ENCODE measurements at regions not wholly inside any gene's neighbourhood (a gene's known extent, or its start where the extent isn't known, plus 50 kb on each side); places are given as distances from the start of the nearest gene placed in this dataset.

DNA sequence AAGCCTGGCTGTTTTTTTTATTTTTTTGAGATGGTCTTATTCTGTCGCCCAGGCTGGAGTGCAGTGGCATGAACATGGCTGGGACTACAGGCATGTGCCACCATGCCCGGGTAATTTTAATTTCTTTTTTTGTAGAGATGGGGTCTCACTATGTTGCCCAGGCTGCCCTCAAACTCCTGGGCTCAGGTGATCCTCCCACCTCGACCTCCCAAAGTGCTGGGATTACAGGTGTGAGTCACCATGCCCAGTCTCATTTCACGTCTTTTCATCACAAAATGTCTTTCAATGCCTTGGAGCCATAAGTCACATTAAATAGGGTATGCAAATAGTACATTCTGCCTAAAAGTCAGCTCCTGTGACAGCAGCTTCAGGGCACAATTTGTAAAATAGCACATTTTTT is 52.8 kb downstream of the SOX2 start:
- no peaks in the 10 kb centered on the region for H3K36me3 ChIP-seq (ENCODE audit: insufficient read depth, low read length)
- no peaks in the 10 kb centered on the region for H3K4me1 ChIP-seq (ENCODE audit: control insufficient read depth, insufficient read depth, low read length)
- no peak overlapping the region for H3K4me3 ChIP-seq (ENCODE audit: low read length)
- no peak overlapping the region for H3K9ac ChIP-seq (ENCODE audit: low read depth, low read length)
- H3K27me3 ChIP-seq (ENCODE audit: control insufficient read depth, insufficient read depth, low read length) = no peaks in the 10 kb centered on the region
- no peak overlapping the region for H3K4me2 ChIP-seq (ENCODE audit: low read length)
- H3K9me3 ChIP-seq (replicated peaks; ENCODE audit: low read length) = no peaks in the 10 kb centered on the region

GRCh38 chr3:181770296-181770695 is 58.6 kb downstream of the SOX2 start:
- no peaks in the 10 kb centered on the region for H3K4me1 ChIP-seq (ENCODE audit: control insufficient read depth, insufficient read depth, low read length)
- no peaks in the 10 kb centered on the region for H3K36me3 ChIP-seq (ENCODE audit: insufficient read depth, low read length)
- no peaks in the 10 kb centered on the region for H3K9me3 ChIP-seq (replicated peaks; ENCODE audit: low read length)
- no peak overlapping the region for H3K4me2 ChIP-seq (ENCODE audit: low read length)
- H3K9ac ChIP-seq (ENCODE audit: low read depth, low read length) = no peak overlapping the region
- no peak overlapping the region for H3K4me3 ChIP-seq (ENCODE audit: low read length)
- no peaks in the 10 kb centered on the region for H3K27me3 ChIP-seq (ENCODE audit: control insufficient read depth, insufficient read depth, low read length)

GRCh38 chr3:181771120-181771519 is 59.4 kb downstream of the SOX2 start:
- Histone ChIP-seq H3K9ac (ENCODE audit: low read depth, low read length) (no peak overlapping the region), H3K4me2 (ENCODE audit: low read length) (no peak overlapping the region), H3K4me1 (ENCODE audit: control insufficient read depth, insufficient read depth, low read length) (no peaks in the 10 kb centered on the region), H3K36me3 (ENCODE audit: insufficient read depth, low read length) (no peaks in the 10 kb centered on the region), H3K9me3 (replicated peaks; ENCODE audit: low read length) (no peaks in the 10 kb centered on the region), H3K27me3 (ENCODE audit: control insufficient read depth, insufficient read depth, low read length) (no peaks in the 10 kb centered on the region), H3K4me3 (ENCODE audit: low read length) (no peak overlapping the region)

GRCh38 chr3:181772166-181772565 is 60.4 kb downstream of the SOX2 start:
- no peak overlapping the region for H3K4me3 ChIP-seq (ENCODE audit: low read length)
- H3K4me2 ChIP-seq (ENCODE audit: low read length) = no peak overlapping the region
- H3K27me3 ChIP-seq (ENCODE audit: control insufficient read depth, insufficient read depth, low read length) = no peaks in the 10 kb centered on the region
- no peak overlapping the region for H3K9ac ChIP-seq (ENCODE audit: low read depth, low read length)
- no peaks in the 10 kb centered on the region for H3K4me1 ChIP-seq (ENCODE audit: control insufficient read depth, insufficient read depth, low read length)
- no peaks in the 10 kb centered on the region for H3K9me3 ChIP-seq (replicated peaks; ENCODE audit: low read length)
- H3K36me3 ChIP-seq (ENCODE audit: insufficient read depth, low read length) = no peaks in the 10 kb centered on the region

GRCh38 chr3:181773921-181774320 is 62.2 kb downstream of the SOX2 start:
- no peak overlapping the region for H3K9ac ChIP-seq (ENCODE audit: low read depth, low read length)
- H3K4me3 ChIP-seq (ENCODE audit: low read length) = no peak overlapping the region
- H3K27me3 ChIP-seq (ENCODE audit: control insufficient read depth, insufficient read depth, low read length) = no peaks in the 10 kb centered on the region
- no peaks in the 10 kb centered on the region for H3K36me3 ChIP-seq (ENCODE audit: insufficient read depth, low read length)
- H3K4me1 ChIP-seq (ENCODE audit: control insufficient read depth, insufficient read depth, low read length) = no peaks in the 10 kb centered on the region
- no peaks in the 10 kb centered on the region for H3K9me3 ChIP-seq (replicated peaks; ENCODE audit: low read length)
- H3K4me2 ChIP-seq (ENCODE audit: low read length) = no peak overlapping the region

- Histone ChIP-seq H3K9me3 (replicated peaks; ENCODE audit: low read length) (no peaks in the 10 kb centered on the region), H3K4me1 (ENCODE audit: control insufficient read depth, insufficient read depth, low read length) (peaks cover 10% of the 10 kb centered on the region), H3K4me2 (ENCODE audit: low read length) (peak overlapping the region; percentile 43), H3K4me3 (ENCODE audit: low read length) (peak overlapping the region; percentile 4), H3K36me3 (ENCODE audit: insufficient read depth, low read length) (no peaks in the 10 kb centered on the region), H3K9ac (ENCODE audit: low read depth, low read length) (peak overlapping the region; percentile 17), H3K27me3 (ENCODE audit: control insufficient read depth, insufficient read depth, low read length) (no peaks in the 10 kb centered on the region)
Observed at GRCh38 chr3:181782306-181782954, 70.7 kb downstream of the SOX2 start.

DNA sequence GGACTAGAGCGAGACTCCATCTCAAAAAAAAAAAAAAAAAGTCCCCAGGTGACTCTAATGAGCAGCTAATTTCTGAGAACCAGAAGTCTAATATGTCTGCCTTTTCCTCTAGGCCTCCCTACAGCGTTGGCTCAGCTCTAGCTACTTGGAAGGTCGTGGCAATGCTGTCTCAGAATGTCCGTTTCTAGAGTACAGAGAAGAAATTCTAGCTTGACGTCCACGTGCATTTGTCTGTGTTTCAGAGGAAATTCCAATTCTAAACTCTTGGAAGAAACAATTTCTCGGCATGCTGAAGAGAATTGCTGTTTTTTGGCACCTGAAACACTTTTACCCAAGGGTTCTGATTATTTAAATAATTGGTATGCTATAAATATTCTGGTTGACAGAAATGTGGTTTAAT is 78.8 kb downstream of the SOX2 start:
- Histone ChIP-seq H3K9ac (ENCODE audit: low read depth, low read length) (no peak overlapping the region), H3K4me3 (ENCODE audit: low read length) (no peak overlapping the region), H3K27me3 (ENCODE audit: control insufficient read depth, insufficient read depth, low read length) (no peaks in the 10 kb centered on the region), H3K36me3 (ENCODE audit: insufficient read depth, low read length) (no peaks in the 10 kb centered on the region), H3K4me2 (ENCODE audit: low read length) (no peak overlapping the region), H3K9me3 (replicated peaks; ENCODE audit: low read length) (no peaks in the 10 kb centered on the region), H3K4me1 (ENCODE audit: control insufficient read depth, insufficient read depth, low read length) (no peaks in the 10 kb centered on the region)

- Histone ChIP-seq H3K27me3 (ENCODE audit: control insufficient read depth, insufficient read depth, low read length) (no peaks in the 10 kb centered on the region), H3K9me3 (replicated peaks; ENCODE audit: low read length) (no peaks in the 10 kb centered on the region), H3K4me3 (ENCODE audit: low read length) (no peak overlapping the region), H3K36me3 (ENCODE audit: insufficient read depth, low read length) (no peaks in the 10 kb centered on the region), H3K9ac (ENCODE audit: low read depth, low read length) (no peak overlapping the region), H3K4me1 (ENCODE audit: control insufficient read depth, insufficient read depth, low read length) (no peaks in the 10 kb centered on the region), H3K4me2 (ENCODE audit: low read length) (no peak overlapping the region)
Observed at GRCh38 chr3:181791056-181791955, 79.6 kb downstream of the SOX2 start.

DNA sequence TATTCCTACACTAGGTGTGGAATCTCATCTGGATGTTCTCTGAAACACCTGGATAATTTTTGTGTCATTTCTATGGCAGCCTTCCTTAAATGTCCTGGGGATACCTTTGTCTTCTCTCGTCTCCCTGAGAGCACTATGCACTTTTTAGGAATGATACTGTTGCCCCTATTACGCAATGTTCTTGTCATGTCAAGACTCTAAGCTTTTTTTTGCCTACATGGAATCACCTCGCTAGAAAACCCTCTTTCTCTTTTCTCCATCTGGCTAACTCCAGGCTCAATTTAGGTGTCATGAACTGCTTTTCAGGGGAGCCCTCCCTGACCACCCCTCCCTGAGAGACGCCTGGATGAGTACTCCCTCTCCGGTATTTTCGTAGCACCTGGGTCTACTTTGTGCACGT is 81.3 kb downstream of the SOX2 start:
- H3K4me3 ChIP-seq (ENCODE audit: low read length) = no peak overlapping the region
- no peaks in the 10 kb centered on the region for H3K9me3 ChIP-seq (replicated peaks; ENCODE audit: low read length)
- H3K36me3 ChIP-seq (ENCODE audit: insufficient read depth, low read length) = no peaks in the 10 kb centered on the region
- H3K27me3 ChIP-seq (ENCODE audit: control insufficient read depth, insufficient read depth, low read length) = no peaks in the 10 kb centered on the region
- H3K4me2 ChIP-seq (ENCODE audit: low read length) = no peak overlapping the region
- no peak overlapping the region for H3K9ac ChIP-seq (ENCODE audit: low read depth, low read length)
- no peaks in the 10 kb centered on the region for H3K4me1 ChIP-seq (ENCODE audit: control insufficient read depth, insufficient read depth, low read length)

DNA sequence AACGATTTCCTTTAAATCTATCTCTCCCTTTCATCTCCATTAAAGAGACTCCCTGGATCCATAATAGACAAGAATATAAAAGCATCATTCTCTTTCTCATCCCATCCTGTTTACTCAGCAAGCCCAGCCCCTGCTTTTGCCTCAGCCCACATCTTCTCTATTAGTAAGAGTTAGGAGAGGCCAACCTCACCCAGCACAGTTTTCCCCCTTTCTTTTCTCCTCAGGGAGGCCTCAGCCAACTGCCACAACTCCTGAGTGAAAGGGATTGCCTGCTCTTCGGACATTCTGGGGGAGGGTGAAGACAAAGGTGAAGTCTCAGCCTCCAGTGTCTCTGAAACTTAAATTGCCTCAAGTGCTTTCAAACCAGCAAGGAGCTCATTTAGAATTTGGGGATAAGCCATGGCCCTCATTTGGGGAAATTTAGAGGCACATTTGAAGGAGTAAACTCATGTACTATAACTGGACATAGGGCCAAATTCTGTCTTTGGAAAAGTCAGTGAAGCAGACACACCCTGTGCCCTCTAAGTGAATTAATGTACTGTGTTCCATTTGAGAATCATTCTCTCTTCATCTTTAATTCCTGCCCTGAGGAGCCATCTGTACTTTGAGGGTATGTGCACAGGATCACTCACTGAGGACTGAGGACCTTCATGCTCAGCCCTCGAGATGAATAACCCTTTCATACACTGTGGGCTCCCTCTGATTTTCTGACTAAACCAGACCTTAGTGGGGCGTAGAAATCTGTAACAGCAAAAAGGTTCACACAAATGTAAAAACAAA is 82.5 kb downstream of the SOX2 start:
- Histone ChIP-seq H3K27me3 (ENCODE audit: control insufficient read depth, insufficient read depth, low read length) (no peaks in the 10 kb centered on the region), H3K4me1 (ENCODE audit: control insufficient read depth, insufficient read depth, low read length) (no peaks in the 10 kb centered on the region), H3K9ac (ENCODE audit: low read depth, low read length) (no peak overlapping the region), H3K9me3 (replicated peaks; ENCODE audit: low read length) (no peaks in the 10 kb centered on the region), H3K4me2 (ENCODE audit: low read length) (no peak overlapping the region), H3K4me3 (ENCODE audit: low read length) (no peak overlapping the region), H3K36me3 (ENCODE audit: insufficient read depth, low read length) (no peaks in the 10 kb centered on the region)

DNA sequence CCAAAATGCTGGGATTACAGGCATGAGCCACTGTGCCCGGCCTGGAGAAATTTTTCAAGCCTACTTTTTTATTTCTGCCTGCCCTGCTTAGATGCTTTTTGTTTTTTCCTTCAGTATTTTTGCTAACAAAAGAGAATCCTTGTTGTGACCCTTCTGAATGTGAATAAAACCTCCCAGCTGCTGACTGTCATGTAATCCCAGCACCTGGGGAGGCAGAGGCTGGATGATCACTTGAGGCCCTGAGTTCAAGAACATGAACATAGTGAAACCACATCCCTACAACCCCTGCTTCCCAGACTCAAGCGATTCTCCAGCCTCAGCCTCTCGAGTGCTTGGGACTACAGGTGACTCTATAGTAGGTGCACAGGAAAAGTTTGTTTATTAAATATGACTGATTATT is 84.9 kb downstream of the SOX2 start:
- no peaks in the 10 kb centered on the region for H3K9me3 ChIP-seq (replicated peaks; ENCODE audit: low read length)
- H3K4me1 ChIP-seq (ENCODE audit: control insufficient read depth, insufficient read depth, low read length) = no peaks in the 10 kb centered on the region
- no peak overlapping the region for H3K4me2 ChIP-seq (ENCODE audit: low read length)
- no peak overlapping the region for H3K9ac ChIP-seq (ENCODE audit: low read depth, low read length)
- H3K36me3 ChIP-seq (ENCODE audit: insufficient read depth, low read length) = no peaks in the 10 kb centered on the region
- no peak overlapping the region for H3K4me3 ChIP-seq (ENCODE audit: low read length)
- no peaks in the 10 kb centered on the region for H3K27me3 ChIP-seq (ENCODE audit: control insufficient read depth, insufficient read depth, low read length)
